ENCODE measurements at regions not wholly inside any gene's neighbourhood (a gene's known extent, or its start where the extent isn't known, plus 50 kb on each side); places are given as distances from the start of the nearest gene placed in this dataset.

DNA sequence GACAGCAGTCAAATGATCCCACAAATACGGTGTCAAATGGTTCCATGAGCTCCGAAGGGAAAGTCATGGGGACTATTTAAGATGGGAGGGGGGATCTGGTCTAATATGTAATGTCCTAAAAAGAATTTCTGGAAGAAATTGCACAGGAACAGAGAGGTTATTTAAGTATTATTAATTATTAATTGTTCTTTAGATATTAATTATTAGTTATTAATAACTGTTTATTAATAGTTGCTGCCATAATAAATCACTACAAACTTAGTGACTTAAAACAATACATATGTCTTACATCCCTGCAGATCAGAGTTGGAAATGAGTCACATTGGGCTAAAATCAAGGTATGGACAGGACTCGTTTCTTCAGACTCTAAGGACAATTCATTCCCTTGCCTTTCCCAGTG is 588.2 kb upstream of the NR2F2 start:
- TF ChIP-seq EZH2phosphoT487 (IDR thresholded peaks at IDR 0.05; ENCODE audit: insufficient read depth, low read depth) (no peak), EZH2 (IDR thresholded peaks at IDR 0.05; ENCODE audit: insufficient read depth, poor library complexity, severe bottlenecking) (no peak)
- 0 out of 2 replicates have a peak overlapping the region, but pooled peaks have one; percentile 44 for H2AFZ ChIP-seq
- H3K79me2 ChIP-seq (ENCODE audit: insufficient read depth): no peaks in the 10 kb centered on the region
- no peaks in the 10 kb centered on the region for H3K36me3 ChIP-seq (ENCODE audit: low read depth)
- no peaks in the 10 kb centered on the region for H3K27me3 ChIP-seq (replicated peaks; ENCODE audit: insufficient read depth)
- H3K9me3 ChIP-seq (ENCODE audit: low read depth): no peaks in the 10 kb centered on the region
- no peaks in the 10 kb centered on the region for H3K9me2 ChIP-seq (ENCODE audit: insufficient read depth)
- no peaks in the 10 kb centered on the region for H3K4me1 ChIP-seq (ENCODE audit: insufficient read depth)
- 91% methylated on average over 3 of the region's 3 CpGs for WGBS, 2 experiments (ENCODE audit: low coverage in 1 of 2, low lambda C conversion rate in 2 of 2, missing lambda C conversion rate in 2 of 2)
- H3K4me2 ChIP-seq (ENCODE audit: unreplicated experiment): no peak overlapping the region
- no peaks in the 10 kb centered on the region for H4K20me1 ChIP-seq (ENCODE audit: insufficient read depth)
- no peak for DNase-seq
- H3K4me3 ChIP-seq: no peak overlapping the region
- no peak overlapping the region for H3K27ac ChIP-seq
- in situ Hi-C loops (cut with MboI): no loop called here
- no peak overlapping the region for H3K9ac ChIP-seq
- H3F3A ChIP-seq (ENCODE audit: insufficient read depth): no peaks in the 10 kb centered on the region

DNA sequence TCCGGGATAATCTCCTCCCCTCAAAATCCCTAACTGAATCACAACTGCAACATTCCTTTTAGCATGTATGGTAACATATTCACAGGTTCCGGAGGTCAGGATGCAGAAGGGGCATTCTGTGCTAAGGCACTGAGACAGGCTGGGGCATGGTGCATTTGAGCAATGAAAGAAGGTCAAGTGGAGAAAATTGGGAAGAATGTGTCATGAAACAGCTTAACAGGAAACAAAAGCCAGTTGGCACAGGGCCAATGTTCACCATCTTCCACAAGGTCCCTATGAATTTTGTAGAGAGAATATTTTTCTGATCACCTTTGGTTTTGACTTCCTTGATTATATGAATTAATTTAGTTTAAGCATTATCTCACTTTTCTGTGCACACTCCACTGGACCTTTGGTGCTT is 587.7 kb upstream of the NR2F2 start:
- Histone ChIP-seq H3K79me2 (ENCODE audit: insufficient read depth) (no peaks in the 10 kb centered on the region), H3K9me2 (ENCODE audit: insufficient read depth) (no peaks in the 10 kb centered on the region), H3K27ac (no peak overlapping the region), H3K4me3 (no peak overlapping the region), H4K20me1 (ENCODE audit: insufficient read depth) (no peaks in the 10 kb centered on the region), H3K9ac (no peak overlapping the region), H3F3A (ENCODE audit: insufficient read depth) (no peaks in the 10 kb centered on the region), H3K4me1 (ENCODE audit: insufficient read depth) (no peaks in the 10 kb centered on the region), H3K9me3 (ENCODE audit: low read depth) (no peaks in the 10 kb centered on the region), H3K27me3 (replicated peaks; ENCODE audit: insufficient read depth) (no peaks in the 10 kb centered on the region), H2AFZ (no peak overlapping the region), H3K36me3 (ENCODE audit: low read depth) (no peaks in the 10 kb centered on the region), H3K4me2 (ENCODE audit: unreplicated experiment) (no peak overlapping the region)
- 47 to 48% methylated on average over 2 of the region's 2 CpGs for WGBS, 2 experiments (ENCODE audit: low coverage in 1 of 2, low lambda C conversion rate in 2 of 2, missing lambda C conversion rate in 2 of 2)
- TF ChIP-seq EZH2 (IDR thresholded peaks at IDR 0.05; ENCODE audit: insufficient read depth, poor library complexity, severe bottlenecking) (no peak), EZH2phosphoT487 (IDR thresholded peaks at IDR 0.05; ENCODE audit: insufficient read depth, low read depth) (no peak)
- DNase-seq: peak; percentile 6
- in situ Hi-C loops (cut with MboI): no loop called here

DNA sequence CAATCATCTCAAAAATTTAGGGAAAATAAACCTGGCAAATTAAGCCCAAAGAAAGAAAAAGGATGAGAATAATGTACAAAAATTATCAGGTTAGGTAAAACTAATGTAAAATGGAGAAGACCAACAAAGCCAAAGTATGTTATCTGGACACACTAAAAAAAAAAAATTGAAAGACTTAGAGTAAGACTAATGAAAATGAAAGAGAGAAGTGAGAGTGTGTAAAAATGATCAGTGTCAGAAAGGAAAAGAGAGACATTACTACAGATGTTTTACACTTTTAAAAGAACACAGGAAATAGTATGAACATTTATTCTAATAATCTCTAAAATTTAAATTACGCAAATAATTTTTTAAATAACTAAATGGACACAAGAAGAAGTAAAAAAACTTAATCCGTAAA is 573.3 kb upstream of the NR2F2 start:
- Histone ChIP-seq H3K27me3 (replicated peaks; ENCODE audit: insufficient read depth) (no peaks in the 10 kb centered on the region), H3K36me3 (ENCODE audit: low read depth) (no peaks in the 10 kb centered on the region), H2AFZ (no peak overlapping the region), H4K20me1 (ENCODE audit: insufficient read depth) (no peaks in the 10 kb centered on the region), H3K4me2 (ENCODE audit: unreplicated experiment) (no peak overlapping the region), H3K4me3 (no peak overlapping the region), H3F3A (ENCODE audit: insufficient read depth) (no peaks in the 10 kb centered on the region), H3K9me3 (ENCODE audit: low read depth) (no peaks in the 10 kb centered on the region), H3K9me2 (ENCODE audit: insufficient read depth) (no peaks in the 10 kb centered on the region), H3K4me1 (ENCODE audit: insufficient read depth) (no peaks in the 10 kb centered on the region), H3K79me2 (ENCODE audit: insufficient read depth) (no peaks in the 10 kb centered on the region), H3K27ac (no peak overlapping the region), H3K9ac (no peak overlapping the region)
- in situ Hi-C loops (cut with MboI): no loop called here
- no peak for DNase-seq
- TF ChIP-seq EZH2phosphoT487 (IDR thresholded peaks at IDR 0.05; ENCODE audit: insufficient read depth, low read depth) (no peak), EZH2 (IDR thresholded peaks at IDR 0.05; ENCODE audit: insufficient read depth, poor library complexity, severe bottlenecking) (no peak)
- 64 to 70% methylated on average over 2 of the region's 2 CpGs for WGBS, 2 experiments (ENCODE audit: low coverage in 1 of 2, low lambda C conversion rate in 2 of 2, missing lambda C conversion rate in 2 of 2)

DNA sequence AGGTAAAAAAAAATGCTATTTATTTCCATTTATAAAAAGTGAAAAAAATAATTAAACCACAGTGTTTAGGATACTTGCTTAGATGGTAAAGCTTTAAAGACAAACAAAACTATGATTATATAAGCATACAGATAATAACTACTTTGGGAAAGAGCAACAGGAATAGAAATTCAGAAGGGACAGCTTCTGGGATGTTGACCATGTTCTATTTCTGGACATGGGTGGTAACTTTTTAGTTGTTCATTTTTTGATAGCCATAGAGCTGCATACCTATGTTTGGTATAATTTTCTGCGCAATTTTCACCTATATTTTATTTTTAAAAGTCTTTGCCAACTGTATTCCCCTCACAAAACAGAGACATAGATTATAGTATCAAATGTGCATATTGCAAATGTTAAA is 572.0 kb upstream of the NR2F2 start:
- Histone ChIP-seq H2AFZ (no peak overlapping the region), H3K4me3 (no peak overlapping the region), H3K9me3 (ENCODE audit: low read depth) (no peaks in the 10 kb centered on the region), H3K36me3 (ENCODE audit: low read depth) (no peaks in the 10 kb centered on the region), H4K20me1 (ENCODE audit: insufficient read depth) (no peaks in the 10 kb centered on the region), H3K9me2 (ENCODE audit: insufficient read depth) (no peaks in the 10 kb centered on the region), H3F3A (ENCODE audit: insufficient read depth) (no peaks in the 10 kb centered on the region), H3K27ac (no peak overlapping the region), H3K79me2 (ENCODE audit: insufficient read depth) (no peaks in the 10 kb centered on the region), H3K27me3 (replicated peaks; ENCODE audit: insufficient read depth) (no peaks in the 10 kb centered on the region), H3K9ac (no peak overlapping the region), H3K4me2 (ENCODE audit: unreplicated experiment) (no peak overlapping the region), H3K4me1 (ENCODE audit: insufficient read depth) (no peaks in the 10 kb centered on the region)
- in situ Hi-C loops (cut with MboI): no loop called here
- TF ChIP-seq EZH2phosphoT487 (IDR thresholded peaks at IDR 0.05; ENCODE audit: insufficient read depth, low read depth) (no peak), EZH2 (IDR thresholded peaks at IDR 0.05; ENCODE audit: insufficient read depth, poor library complexity, severe bottlenecking) (no peak)
- 81 to 85% methylated on average over 1 of the region's 1 CpG for WGBS, 2 experiments (ENCODE audit: low coverage in 1 of 2, low lambda C conversion rate in 2 of 2, missing lambda C conversion rate in 2 of 2)
- no peak for DNase-seq

DNA sequence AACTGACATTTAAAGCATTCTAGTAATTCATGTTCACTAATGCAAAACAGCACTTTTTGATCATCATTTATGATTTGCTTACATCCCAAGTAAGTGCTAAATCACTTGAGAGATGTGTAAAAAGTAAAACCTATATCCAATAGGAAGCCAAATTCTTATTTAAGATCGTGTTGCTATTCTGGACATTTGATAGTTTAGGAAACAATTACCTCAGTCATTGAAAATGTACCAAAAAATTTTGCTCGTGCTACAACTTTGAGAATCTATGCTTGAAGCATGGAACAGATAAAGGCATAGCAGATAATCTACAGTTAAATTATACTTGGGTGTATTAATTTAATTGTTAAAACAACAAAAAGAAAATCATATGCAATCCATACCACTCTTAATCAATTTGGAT is 571.6 kb upstream of the NR2F2 start:
- in situ Hi-C loops (cut with MboI): no loop called here
- WGBS, 2 experiments (ENCODE audit: low coverage in 1 of 2, low lambda C conversion rate in 2 of 2, missing lambda C conversion rate in 2 of 2): 54 to 66% methylated on average over 2 of the region's 2 CpGs

More for the DNA sequence above, 571.6 kb upstream of the NR2F2 start:
- no peaks in the 10 kb centered on the region for H3K27me3 ChIP-seq (replicated peaks; ENCODE audit: insufficient read depth)
- no peaks in the 10 kb centered on the region for H3K79me2 ChIP-seq (ENCODE audit: insufficient read depth)
- H3K9me3 ChIP-seq (ENCODE audit: low read depth): no peaks in the 10 kb centered on the region
- no peaks in the 10 kb centered on the region for H3K9me2 ChIP-seq (ENCODE audit: insufficient read depth)
- H3K4me2 ChIP-seq (ENCODE audit: unreplicated experiment): no peak overlapping the region
- H2AFZ ChIP-seq: no peak overlapping the region
- H3K27ac ChIP-seq: no peak overlapping the region
- no peaks in the 10 kb centered on the region for H4K20me1 ChIP-seq (ENCODE audit: insufficient read depth)
- no peaks in the 10 kb centered on the region for H3K4me1 ChIP-seq (ENCODE audit: insufficient read depth)
- no peak overlapping the region for H3K9ac ChIP-seq
- TF ChIP-seq EZH2phosphoT487 (IDR thresholded peaks at IDR 0.05; ENCODE audit: insufficient read depth, low read depth): no peak
- no peak for TF ChIP-seq EZH2 (IDR thresholded peaks at IDR 0.05; ENCODE audit: insufficient read depth, poor library complexity, severe bottlenecking)
- DNase-seq: no peak
- no peaks in the 10 kb centered on the region for H3F3A ChIP-seq (ENCODE audit: insufficient read depth)
- H3K4me3 ChIP-seq: no peak overlapping the region
- H3K36me3 ChIP-seq (ENCODE audit: low read depth): no peaks in the 10 kb centered on the region

Measured in GM23248 (cell line).